GM12891 (cell line): ENCODE measurements at regions not wholly inside any gene's neighbourhood (a gene's known extent, or its start where the extent isn't known, plus 50 kb on each side); places are given as distances from the start of the nearest gene placed in this dataset.

ENCODE experiments used
- DNase-seq: peaks from one replicate; pipeline ENCODE4 v3.0.0; 2011; ENCODE audit warnings: low spot score; ENCODE audit not compliant: insufficient read length
- FAIRE-seq: peaks from 2 replicates; lab custom pipeline; 2011; peaks lifted over from hg19 to GRCh38; lab: Jason Lieb, UNC
- PAX5 ChIP-seq: IDR thresholded peaks from 2 replicates; pipeline ENCODE4 v1.6.1; 2011; ENCODE audit warnings: low read length, moderate library complexity, mild to moderate bottlenecking; ENCODE audit not compliant: insufficient read depth, severe bottlenecking
- POLR2A ChIP-seq: IDR thresholded peaks from 2 replicates; pipeline ENCODE4 v1.6.1; 2011; ENCODE audit warnings: low read depth, low read length, control low read depth
- POLR2AphosphoS5 ChIP-seq: IDR thresholded peaks from 2 replicates; pipeline ENCODE4 v1.6.1; 2011; ENCODE audit warnings: low read depth, low read length, control low read depth
- POU2F2 ChIP-seq: IDR thresholded peaks from 2 replicates; pipeline ENCODE4 v1.6.1; 2011; ENCODE audit warnings: low read depth, mild to moderate bottlenecking, control low read depth, low read length, moderate library complexity
- SPI1 ChIP-seq: IDR thresholded peaks from 2 replicates; pipeline ENCODE4 v1.6.1; 2011; ENCODE audit warnings: low read depth, low read length, control low read depth
- TAF1 ChIP-seq: IDR thresholded peaks from 2 replicates; pipeline ENCODE4 v1.6.1; 2011; ENCODE audit warnings: low read depth, low read length, control low read depth

- no peak for FAIRE-seq
- TF ChIP-seq POU2F2 (no peak), PAX5 (no peak), TAF1 (no peak), POLR2A (no peak), SPI1 (no peak), POLR2AphosphoS5 (no peak)
- no peak for DNase-seq
These were observed 180.4 kb upstream of the FAT1 start for GRCh38 chr4:186904101-186904500.

- TF ChIP-seq TAF1 (no peak), SPI1 (no peak), POU2F2 (no peak), PAX5 (no peak), POLR2A (no peak), POLR2AphosphoS5 (no peak)
- FAIRE-seq: no peak
- no peak for DNase-seq
These were observed 183.1 kb upstream of the FAT1 start for GRCh38 chr4:186906722-186907121.

- FAIRE-seq: no peak
- no peak for DNase-seq
These were observed 186.7 kb upstream of the FAT1 start for GRCh38 chr4:186910385-186910784.

GRCh38 chr4:186912606-186913005 is 188.9 kb upstream of the FAT1 start:
- FAIRE-seq (no peak), DNase-seq (no peak)
- no peak for TF ChIP-seq PAX5
- TF ChIP-seq POU2F2: no peak
- no peak for TF ChIP-seq TAF1
- no peak for TF ChIP-seq POLR2AphosphoS5
- TF ChIP-seq SPI1: no peak
- TF ChIP-seq POLR2A: no peak

More at GRCh38 chr4:186910385-186910784, 186.7 kb upstream of the FAT1 start:
- TF ChIP-seq SPI1 (no peak), POU2F2 (no peak), TAF1 (no peak), POLR2AphosphoS5 (no peak), PAX5 (no peak), POLR2A (no peak)

GRCh38 chr4:186915816-186916215 is 192.2 kb upstream of the FAT1 start:
- no peak for TF ChIP-seq POLR2AphosphoS5
- TF ChIP-seq POLR2A: no peak
- no peak for TF ChIP-seq TAF1
- TF ChIP-seq PAX5: no peak
- TF ChIP-seq SPI1: no peak
- TF ChIP-seq POU2F2: no peak
- no peak for FAIRE-seq
- DNase-seq: no peak

GRCh38 chr4:186917136-186917535 is 193.5 kb upstream of the FAT1 start:
- TF ChIP-seq PAX5: no peak
- no peak for TF ChIP-seq TAF1
- TF ChIP-seq SPI1: no peak
- no peak for TF ChIP-seq POLR2AphosphoS5
- DNase-seq (no peak), FAIRE-seq (no peak)

GRCh38 chr4:186918466-186918865 is 194.8 kb upstream of the FAT1 start:
- TF ChIP-seq SPI1: no peak
- TF ChIP-seq POLR2A: no peak
- no peak for TF ChIP-seq POU2F2
- TF ChIP-seq POLR2AphosphoS5: no peak
- TF ChIP-seq TAF1: no peak
- no peak for TF ChIP-seq PAX5
- DNase-seq (no peak), FAIRE-seq (no peak)

- FAIRE-seq (no peak), DNase-seq (no peak)
- TF ChIP-seq POLR2AphosphoS5: no peak
- no peak for TF ChIP-seq POLR2A
- TF ChIP-seq SPI1: no peak
- no peak for TF ChIP-seq POU2F2
- no peak for TF ChIP-seq TAF1
- TF ChIP-seq PAX5: no peak
These were observed 195.7 kb upstream of the FAT1 start for GRCh38 chr4:186919340-186919739.

GRCh38 chr4:186920483-186920882 is 196.8 kb upstream of the FAT1 start:
- FAIRE-seq (no peak), DNase-seq (no peak)
- TF ChIP-seq POU2F2 (no peak), SPI1 (no peak), POLR2AphosphoS5 (no peak)

- FAIRE-seq: no peak
- DNase-seq: no peak
- TF ChIP-seq POLR2A (no peak), POLR2AphosphoS5 (no peak), PAX5 (no peak), TAF1 (no peak), SPI1 (no peak), POU2F2 (no peak)
These were observed 197.3 kb upstream of the FAT1 start for GRCh38 chr4:186920992-186921391.
